DOHH2 (cell line): ENCODE measurements at regions not wholly inside any gene's neighbourhood (a gene's known extent, or its start where the extent isn't known, plus 50 kb on each side); places are given as distances from the start of the nearest gene placed in this dataset.

ENCODE experiments used
- H3F3A ChIP-seq: fragments of 200-600 bp; sonication (generic), shearing (Covaris generic); 2 replicates; pipeline ENCODE4 v1.6.0; 2016; ENCODE audit warnings: antibody characterized with exemption, mild to moderate bottlenecking; ENCODE audit not compliant: control insufficient read depth, insufficient read depth
- H3K27ac ChIP-seq: fragments of 200-600 bp; sonication (generic); 2 replicates; pipeline ENCODE4 v1.5.1; 2014; ENCODE audit warnings: low read depth, mild to moderate bottlenecking, low read length, moderate library complexity
- H3K27me3 ChIP-seq: fragments of 200-600 bp; sonication (generic); 2 replicates; pipeline ENCODE4 v1.6.1; 2014; ENCODE audit warnings: mild to moderate bottlenecking, low read length, mixed read lengths; ENCODE audit not compliant: control insufficient read depth
- H3K36me3 ChIP-seq: fragments of 200-600 bp; sonication (generic); 2 replicates; pipeline ENCODE4 v1.6.1; 2014; ENCODE audit warnings: mild to moderate bottlenecking, low read length, moderate library complexity, mixed read lengths; ENCODE audit not compliant: control insufficient read depth
- H3K4me1 ChIP-seq: fragments of 200-600 bp; sonication (generic); 2 replicates; pipeline ENCODE4 v1.6.1; 2014; ENCODE audit warnings: mild to moderate bottlenecking, low read length, mixed read lengths; ENCODE audit not compliant: control insufficient read depth
- H3K4me2 ChIP-seq: fragments of 200-600 bp; sonication (generic); 2 replicates; pipeline ENCODE4 v1.6.0; 2014; ENCODE audit warnings: mild to moderate bottlenecking, low read length, moderate library complexity
- H3K4me3 ChIP-seq: fragments of 200-600 bp; sonication (generic); 2 replicates; pipeline ENCODE4 v1.5.1; 2014; ENCODE audit warnings: mild to moderate bottlenecking, low read length, mixed read lengths
- H3K79me2 ChIP-seq: fragments of 200-600 bp; sonication (generic); 2 replicates; pipeline ENCODE4 v1.6.1; 2014; ENCODE audit warnings: mild to moderate bottlenecking, low read length, mixed read lengths; ENCODE audit not compliant: control insufficient read depth
- H3K9me2 ChIP-seq: fragments of 200-600 bp; sonication (generic); replicated peaks from 2 replicates; pipeline ENCODE4 v1.6.1; 2014; ENCODE audit warnings: mild to moderate bottlenecking, low read length, mixed read lengths; ENCODE audit not compliant: control insufficient read depth
- H3K9me3 ChIP-seq: fragments of 200-600 bp; sonication (generic); 2 replicates; pipeline ENCODE4 v1.6.1; 2014; ENCODE audit warnings: antibody characterized with exemption, low read length, mixed read lengths; ENCODE audit not compliant: control insufficient read depth, insufficient read depth
- H4K20me1 ChIP-seq: fragments of 200-600 bp; sonication (generic); 2 replicates; pipeline ENCODE4 v1.6.0; 2014; ENCODE audit warnings: low read depth, mild to moderate bottlenecking, antibody characterized with exemption, low read length, moderate library complexity; ENCODE audit not compliant: control insufficient read depth, insufficient read depth
- CTCF ChIP-seq: fragments of 200-600 bp; sonication (generic); IDR thresholded peaks from one replicate; pipeline ENCODE4 v1.5.1; 2014; ENCODE audit warnings: antibody characterized with exemption, mild to moderate bottlenecking, low read depth, low read length; ENCODE audit not compliant: poor library complexity, severe bottlenecking
- EZH2phosphoT487 ChIP-seq: fragments of 200-600 bp; sonication (generic); IDR thresholded peaks from 2 replicates; pipeline ENCODE4 v1.6.1; 2017; ENCODE audit warnings: borderline replicate concordance, mild to moderate bottlenecking, antibody characterized with exemption, low read length, moderate library complexity, mixed read lengths

- H4K20me1 ChIP-seq: no peaks in the 10 kb centered on the region
- peaks cover 10% of the 10 kb centered on the region for H3K4me1 ChIP-seq
- H3K27ac ChIP-seq: no peak overlapping the region
- TF ChIP-seq EZH2phosphoT487: no peak
- no peak for TF ChIP-seq CTCF
- H3K36me3 ChIP-seq: no peaks in the 10 kb centered on the region
- H3F3A ChIP-seq: no peaks in the 10 kb centered on the region
- no peaks in the 10 kb centered on the region for H3K27me3 ChIP-seq
- H3K79me2 ChIP-seq: no peaks in the 10 kb centered on the region
- H3K9me3 ChIP-seq: no peaks in the 10 kb centered on the region
- H3K4me2 ChIP-seq: no peak overlapping the region
- no peak overlapping the region for H3K4me3 ChIP-seq
- no peaks in the 10 kb centered on the region for H3K9me2 ChIP-seq
These were observed 291.7 kb upstream of the SATB1 start for GRCh38 chr3:18716821-18717220.

- Histone ChIP-seq H3K36me3 (no peaks in the 10 kb centered on the region), H3K27ac (no peak overlapping the region), H3K4me3 (no peak overlapping the region), H3K4me1 (peaks cover 4% of the 10 kb centered on the region; the same call in 1 of the 2 replicates), H3K79me2 (no peaks in the 10 kb centered on the region), H4K20me1 (no peaks in the 10 kb centered on the region), H3F3A (no peaks in the 10 kb centered on the region), H3K9me2 (no peaks in the 10 kb centered on the region), H3K9me3 (no peaks in the 10 kb centered on the region), H3K27me3 (no peaks in the 10 kb centered on the region), H3K4me2 (no peak overlapping the region)
- TF ChIP-seq EZH2phosphoT487 (no peak), CTCF (no peak)
These were observed 291.0 kb upstream of the SATB1 start for GRCh38 chr3:18716101-18716500.

- H3K4me2 ChIP-seq: no peak overlapping the region
- no peaks in the 10 kb centered on the region for H3K36me3 ChIP-seq
- H3K27ac ChIP-seq: no peak overlapping the region
- H4K20me1 ChIP-seq: no peaks in the 10 kb centered on the region
- H3F3A ChIP-seq: no peaks in the 10 kb centered on the region
- H3K79me2 ChIP-seq: no peaks in the 10 kb centered on the region
- H3K4me1 ChIP-seq: no peaks in the 10 kb centered on the region
- no peak overlapping the region for H3K4me3 ChIP-seq
- TF ChIP-seq CTCF (no peak), EZH2phosphoT487 (no peak)
- no peaks in the 10 kb centered on the region for H3K27me3 ChIP-seq
- no peaks in the 10 kb centered on the region for H3K9me3 ChIP-seq
- no peaks in the 10 kb centered on the region for H3K9me2 ChIP-seq
These were observed 290.1 kb upstream of the SATB1 start for GRCh38 chr3:18715208-18715607.

GRCh38 chr3:18713577-18713951 is 288.4 kb upstream of the SATB1 start:
- Histone ChIP-seq H3K36me3 (no peaks in the 10 kb centered on the region), H3K27ac (no peak overlapping the region), H3K4me1 (no peaks in the 10 kb centered on the region), H3K9me2 (no peaks in the 10 kb centered on the region), H3F3A (no peaks in the 10 kb centered on the region), H3K4me3 (no peak overlapping the region), H3K9me3 (no peaks in the 10 kb centered on the region), H3K79me2 (no peaks in the 10 kb centered on the region), H4K20me1 (no peaks in the 10 kb centered on the region), H3K4me2 (no peak overlapping the region), H3K27me3 (no peaks in the 10 kb centered on the region)
- TF ChIP-seq CTCF (no peak), EZH2phosphoT487 (no peak)
